ENCODE measurements at regions not wholly inside any gene's neighbourhood (a gene's known extent, or its start where the extent isn't known, plus 50 kb on each side); places are given as distances from the start of the nearest gene placed in this dataset.
"Not testable (repeated sequence)": the region's sequence is repeated elsewhere in the genome, so short reads cannot be mapped to it uniquely, and the experiment has no call there.

GRCh38 chr12:123061441-123062205 is 81.1 kb downstream of the ARL6IP4 start:
- peak; percentile 32 for DNase-seq

- DNase-seq: peak; percentile 45
Observed at GRCh38 chr12:123059500-123059899, 79.0 kb downstream of the ARL6IP4 start.

- peak; percentile 92 for DNase-seq
Observed at GRCh38 chr12:123058980-123059379, 78.5 kb downstream of the ARL6IP4 start.

- DNase-seq: no peak
Observed at GRCh38 chr12:123058481-123058880, 78.0 kb downstream of the ARL6IP4 start.

GRCh38 chr12:123057513-123058265 is 77.2 kb downstream of the ARL6IP4 start:
- DNase-seq: no peak

GRCh38 chr12:123056709-123057108 is 76.2 kb downstream of the ARL6IP4 start:
- no peak for DNase-seq

GRCh38 chr12:123056053-123056452 is 75.6 kb downstream of the ARL6IP4 start:
- DNase-seq: peak; percentile 63

- no peak for DNase-seq
Observed at GRCh38 chr12:123055281-123055766, 74.8 kb downstream of the ARL6IP4 start.

- DNase-seq: no peak
Observed at GRCh38 chr12:123054371-123054770, 73.9 kb downstream of the ARL6IP4 start.

GRCh38 chr12:123051556-123051955 is 71.1 kb downstream of the ARL6IP4 start:
- no peak for DNase-seq

GRCh38 chr12:123050913-123051312 is 70.4 kb downstream of the ARL6IP4 start:
- no peak for DNase-seq

GRCh38 chr12:123050331-123050831 is 69.9 kb downstream of the ARL6IP4 start:
- peak; percentile 50 for DNase-seq

GRCh38 chr12:123049398-123050240 is 69.1 kb downstream of the ARL6IP4 start:
- DNase-seq: no peak

- not testable (repeated sequence) for DNase-seq
Observed at GRCh38 chr12:123047892-123048291, 67.4 kb downstream of the ARL6IP4 start.

- DNase-seq: no peak
Observed at GRCh38 chr12:123047289-123047688, 66.8 kb downstream of the ARL6IP4 start.

GRCh38 chr12:123046431-123046830 is 66.0 kb downstream of the ARL6IP4 start:
- no peak for DNase-seq

GRCh38 chr12:123045678-123046077 is 65.2 kb downstream of the ARL6IP4 start:
- DNase-seq: no peak

GRCh38 chr12:123044351-123044750 is 63.9 kb downstream of the ARL6IP4 start:
- DNase-seq: no peak

- peak; percentile 96 for DNase-seq
Observed at GRCh38 chr12:123043536-123044001, 63.1 kb downstream of the ARL6IP4 start.

- DNase-seq: no peak
Observed at GRCh38 chr12:123042833-123043232, 62.4 kb downstream of the ARL6IP4 start.

GRCh38 chr12:123041811-123042655 is 61.6 kb downstream of the ARL6IP4 start:
- peak; percentile 84 for DNase-seq

- no peak for DNase-seq
Observed at GRCh38 chr12:123041042-123041531, 60.6 kb downstream of the ARL6IP4 start.

Data from HCEC 1CT (cell line).